H9 (cell line): ENCODE measurements at regions not wholly inside any gene's neighbourhood (a gene's known extent, or its start where the extent isn't known, plus 50 kb on each side); places are given as distances from the start of the nearest gene placed in this dataset.

Source experiments
- DNase-seq: peaks from one replicate; pipeline ENCODE4 v3.0.0-alpha.2; 2017
- H2AFZ ChIP-seq: one replicate; pipeline ENCODE4 v1.6.1; 2013; ENCODE audit warnings: mild to moderate bottlenecking, low read length, control low read depth, moderate library complexity
- H2AK5ac ChIP-seq: 2 replicates; pipeline ENCODE4 v1.6.1; 2013; ENCODE audit warnings: low read length, control low read depth, mixed read lengths; ENCODE audit not compliant: insufficient read length
- H2BK120ac ChIP-seq: one replicate; pipeline ENCODE4 v1.6.1; 2013; ENCODE audit warnings: low read depth, mild to moderate bottlenecking, low read length, control low read depth, inconsistent platforms; ENCODE audit not compliant: poor library complexity, severe bottlenecking
- H2BK12ac ChIP-seq: 2 replicates; pipeline ENCODE4 v1.6.1; 2013; ENCODE audit warnings: low read length, control low read depth, mixed read lengths, low read depth; ENCODE audit not compliant: insufficient read length
- H2BK15ac ChIP-seq: 2 replicates; pipeline ENCODE4 v1.6.1; 2013; ENCODE audit warnings: low read depth, low read length, control low read depth
- H2BK20ac ChIP-seq: one replicate; pipeline ENCODE4 v1.6.1; 2013; ENCODE audit warnings: low read depth, mild to moderate bottlenecking, low read length, control low read depth, inconsistent platforms; ENCODE audit not compliant: poor library complexity, severe bottlenecking
- H2BK5ac ChIP-seq: 2 replicates; pipeline ENCODE4 v1.6.1; 2013; ENCODE audit warnings: low read length, control low read depth, mixed read lengths; ENCODE audit not compliant: insufficient read length
- H3K14ac ChIP-seq: 2 replicates; pipeline ENCODE4 v1.6.1; 2013; ENCODE audit warnings: low read length, control low read depth; ENCODE audit not compliant: insufficient read depth
- H3K18ac ChIP-seq: 2 replicates; pipeline ENCODE4 v1.6.1; 2013; ENCODE audit warnings: low read depth, mild to moderate bottlenecking, mixed read lengths, low read length, control low read depth; ENCODE audit not compliant: insufficient read length
- H3K23ac ChIP-seq: 2 replicates; pipeline ENCODE4 v1.6.1; 2013; ENCODE audit warnings: low read length, control low read depth, mixed read lengths, low read depth; ENCODE audit not compliant: insufficient read length
- H3K23me2 ChIP-seq: 2 replicates; pipeline ENCODE4 v1.6.1; 2013; ENCODE audit warnings: low read depth, mild to moderate bottlenecking, mixed read lengths, low read length, control low read depth; ENCODE audit not compliant: insufficient read length, poor library complexity, severe bottlenecking
- H3K27ac ChIP-seq: 2 replicates; pipeline ENCODE4 v1.5.1; 2013; ENCODE audit warnings: low read length, control low read depth, mixed read lengths, low read depth; ENCODE audit not compliant: insufficient read length
- H3K27me3 ChIP-seq: 2 replicates; pipeline ENCODE4 v1.6.1; 2013; ENCODE audit warnings: low read length, control low read depth, inconsistent platforms; ENCODE audit not compliant: insufficient read depth
- H3K4ac ChIP-seq: 2 replicates; pipeline ENCODE4 v1.6.1; 2013; ENCODE audit warnings: low read depth, mild to moderate bottlenecking, control low read depth, inconsistent platforms, low read length, moderate library complexity
- H3K4me1 ChIP-seq: 2 replicates; pipeline ENCODE4 v1.6.1; 2013; ENCODE audit warnings: low read length, control low read depth, inconsistent platforms; ENCODE audit not compliant: insufficient read depth
- H3K4me2 ChIP-seq: 2 replicates; pipeline ENCODE4 v1.6.1; 2013; ENCODE audit warnings: low read length, control low read depth, mixed read lengths; ENCODE audit not compliant: insufficient read length, insufficient read depth
- H3K56ac ChIP-seq: 2 replicates; pipeline ENCODE4 v1.6.1; 2013; ENCODE audit warnings: low read depth, mild to moderate bottlenecking, mixed read lengths, low read length, control low read depth; ENCODE audit not compliant: insufficient read length
- H3K79me1 ChIP-seq: 2 replicates; pipeline ENCODE4 v1.6.1; 2013; ENCODE audit warnings: low read depth, mild to moderate bottlenecking, moderate library complexity, low read length, control low read depth, inconsistent platforms; ENCODE audit not compliant: insufficient read depth, poor library complexity, severe bottlenecking
- H3K79me2 ChIP-seq: 2 replicates; pipeline ENCODE4 v1.6.1; 2013; ENCODE audit warnings: low read length, control low read depth, inconsistent platforms; ENCODE audit not compliant: insufficient read depth
- H3K9ac ChIP-seq: 2 replicates; pipeline ENCODE4 v1.6.1; 2013; ENCODE audit warnings: low read length, control low read depth, mixed read lengths; ENCODE audit not compliant: insufficient read length; ENCODE audit errors: extremely low read depth
- H3K9me3 ChIP-seq: one replicate; pipeline ENCODE4 v1.6.1; 2013; ENCODE audit warnings: low read depth, low read length, inconsistent platforms; ENCODE audit not compliant: control insufficient read depth
- H3T11ph ChIP-seq: one replicate; pipeline ENCODE4 v1.6.1; 2013; ENCODE audit warnings: mild to moderate bottlenecking, low read length, control low read depth, inconsistent platforms
- H4K20me1 ChIP-seq: one replicate; pipeline ENCODE4 v1.6.1; 2013; ENCODE audit not compliant: control insufficient read depth, insufficient read length, insufficient read depth
- H4K5ac ChIP-seq: 2 replicates; pipeline ENCODE4 v1.6.1; 2013; ENCODE audit warnings: low read depth, mild to moderate bottlenecking, mixed read lengths, low read length, control low read depth; ENCODE audit not compliant: insufficient read length
- H4K8ac ChIP-seq: replicated peaks from 2 replicates; pipeline ENCODE4 v1.6.1; 2013; ENCODE audit warnings: low read length, control low read depth, mixed read lengths, low read depth; ENCODE audit not compliant: insufficient read length
- H4K91ac ChIP-seq: 2 replicates; pipeline ENCODE4 v1.6.1; 2013; ENCODE audit warnings: low read depth, mild to moderate bottlenecking, moderate library complexity, mixed read lengths, low read length, control low read depth; ENCODE audit not compliant: insufficient read length
- H3K27ac Mint-ChIP-seq, 3 experiments: 2 replicates in 2 of 3; 3 replicates in 1 of 3; pipeline ENCODE4 v1.8.0; 2020 to 2021; ENCODE audit warnings: mixed read lengths in 3 of 3, mild to moderate bottlenecking in 1 of 3, moderate library complexity in 1 of 3
- H3K27me3 Mint-ChIP-seq: 2 replicates; pipeline ENCODE4 v1.8.0; 2021; ENCODE audit warnings: low read depth, mild to moderate bottlenecking, moderate library complexity, mixed read lengths
- H3K36me3 Mint-ChIP-seq, 3 experiments: 2 replicates in 2 of 3; 3 replicates in 1 of 3; pipeline ENCODE4 v1.8.0; 2020 to 2021; ENCODE audit warnings: low read depth in 3 of 3, mixed read lengths in 3 of 3; ENCODE audit not compliant: insufficient read depth in 1 of 3
- H3K4me1 Mint-ChIP-seq, 2 experiments: 2 replicates each; pipeline ENCODE4 v1.8.0; 2020; ENCODE audit warnings: mixed read lengths in 2 of 2
- H3K4me3 Mint-ChIP-seq, 2 experiments: 2 replicates in 1 of 2; 3 replicates in 1 of 2; pipeline ENCODE4 v1.8.0; 2020 to 2021; ENCODE audit warnings: mild to moderate bottlenecking in 2 of 2, mixed read lengths in 2 of 2, moderate library complexity in 1 of 2
- H3K9me3 Mint-ChIP-seq, 2 experiments: 2 replicates in 1 of 2; 3 replicates in 1 of 2; pipeline ENCODE4 v1.8.0; 2020; ENCODE audit warnings: mild to moderate bottlenecking in 2 of 2, mixed read lengths in 2 of 2, moderate library complexity in 1 of 2
- CTCF ChIP-seq: fragments of 200-600 bp; sonication (generic); conservative IDR thresholded peaks from 3 replicates; pipeline ENCODE4 v1.8.0; 2021; ENCODE audit warnings: antibody characterized with exemption, mild to moderate bottlenecking
- WGBS: extraction: QIAGEN DNeasy Blood & Tissue Kit; methylation state at CpG from one replicate; pipeline ENCODE4 v1.1.7; 2013; ENCODE audit warnings: missing lambda C conversion rate, low lambda C conversion rate, mixed read lengths; ENCODE audit not compliant: insufficient read length; ENCODE audit errors: extremely low coverage; 5-methylcytosine and 5-hydroxymethylcytosine counted together

- H3K27ac ChIP-seq: no peak overlapping the region
- no peaks in the 10 kb centered on the region for H3K4me1 Mint-ChIP-seq
- H2BK12ac ChIP-seq: no peak overlapping the region
- no peak overlapping the region for H3K4me3 Mint-ChIP-seq
- H3K23ac ChIP-seq: no peak overlapping the region
- no peak for DNase-seq
- no peak overlapping the region for H2AFZ ChIP-seq
- H2BK15ac ChIP-seq: no peak overlapping the region
- no peak overlapping the region for H3K56ac ChIP-seq
- no peaks in the 10 kb centered on the region for H3K79me2 ChIP-seq
- no peaks in the 10 kb centered on the region for H3K36me3 Mint-ChIP-seq
- H3K4me2 ChIP-seq: no peak overlapping the region
- H2AK5ac ChIP-seq: no peak overlapping the region
- no peak overlapping the region for H3K4ac ChIP-seq
- H4K5ac ChIP-seq: no peak overlapping the region
- H2BK120ac ChIP-seq: no peak overlapping the region
- no peak overlapping the region for H3T11ph ChIP-seq
- TF ChIP-seq CTCF: no peak
- H2BK20ac ChIP-seq: no peak overlapping the region
- no peaks in the 10 kb centered on the region for H3K9me3 ChIP-seq
- no peaks in the 10 kb centered on the region for H3K79me1 ChIP-seq
- no peak overlapping the region for H3K27ac Mint-ChIP-seq
- no peaks in the 10 kb centered on the region for H3K27me3 Mint-ChIP-seq
- H3K9ac ChIP-seq: no peak overlapping the region
- no peaks in the 10 kb centered on the region for H3K4me1 ChIP-seq
- no peaks in the 10 kb centered on the region for H4K20me1 ChIP-seq
- no peak overlapping the region for H4K91ac ChIP-seq
- H3K14ac ChIP-seq: no peak overlapping the region
- H3K27me3 ChIP-seq: no peaks in the 10 kb centered on the region
- H4K8ac ChIP-seq: no peak overlapping the region
- no peaks in the 10 kb centered on the region for H3K23me2 ChIP-seq
- no CpG with 5 or more reads among the region's 4 CpGs for WGBS
- H3K9me3 Mint-ChIP-seq: no peaks in the 10 kb centered on the region
- H3K18ac ChIP-seq: no peak overlapping the region
- H2BK5ac ChIP-seq: no peak overlapping the region
These were observed 220.8 kb upstream of the THUMPD2 start for GRCh38 chr2:39999864-40000263.
